HFFc6 (cell line): ENCODE measurements at regions not wholly inside any gene's neighbourhood (a gene's known extent, or its start where the extent isn't known, plus 50 kb on each side); places are given as distances from the start of the nearest gene placed in this dataset.

Experiments
- DNase-seq: peaks from one replicate; pipeline ENCODE4 v3.0.0-alpha.2; 2018
- H3K27ac Mint-ChIP-seq: 2 replicates; pipeline ENCODE4 v1.8.0; 2020; ENCODE audit warnings: mild to moderate bottlenecking, mixed read lengths
- H3K27me3 Mint-ChIP-seq: 2 replicates; pipeline ENCODE4 v1.8.0; 2021; ENCODE audit warnings: mild to moderate bottlenecking, moderate library complexity, mixed read lengths; ENCODE audit not compliant: insufficient read depth
- H3K36me3 Mint-ChIP-seq: 2 replicates; pipeline ENCODE4 v1.8.0; 2021; ENCODE audit warnings: low read depth, mixed read lengths
- H3K4me1 Mint-ChIP-seq: 2 replicates; pipeline ENCODE4 v1.8.0; 2020; ENCODE audit warnings: low read depth, mixed read lengths
- H3K4me3 Mint-ChIP-seq: 2 replicates; pipeline ENCODE4 v1.8.0; 2020; ENCODE audit warnings: mild to moderate bottlenecking, moderate library complexity, mixed read lengths
- H3K9me3 Mint-ChIP-seq: 2 replicates; pipeline ENCODE4 v1.8.0; 2020; ENCODE audit warnings: mild to moderate bottlenecking, mixed read lengths
- CTCF ChIP-seq: fragments of 200-600 bp; sonication (generic); IDR thresholded peaks from 2 replicates; pipeline ENCODE4 v1.5.0; 2021; ENCODE audit warnings: antibody characterized with exemption, mild to moderate bottlenecking

GRCh38 chr19:37829526-37829925, 50.1 kb upstream of the ZNF573 start:
- peaks cover 13% of the 10 kb centered on the region for H3K36me3 Mint-ChIP-seq
- H3K4me3 Mint-ChIP-seq, result no peak overlapping the region
- H3K4me1 Mint-ChIP-seq, result no peaks in the 10 kb centered on the region
- H3K27ac Mint-ChIP-seq, result no peak overlapping the region
- no peak for DNase-seq
- TF ChIP-seq CTCF, result no peak
- H3K9me3 Mint-ChIP-seq, result peaks cover 61% of the 10 kb centered on the region
- H3K27me3 Mint-ChIP-seq, result peaks cover 3% of the 10 kb centered on the region
